ENCODE measurements at regions not wholly inside any gene's neighbourhood (a gene's known extent, or its start where the extent isn't known, plus 50 kb on each side); places are given as distances from the start of the nearest gene placed in this dataset.

GRCh38 chr2:152243761-152244640 is 68.4 kb upstream of the STAM2 start:
- Histone ChIP-seq H3K9ac (ENCODE audit: insufficient read depth in 1 of 2, low read depth in 2 of 2, low read length in 2 of 2) (no peak overlapping the region), H3K9me3 (replicated peaks; ENCODE audit: control insufficient read depth, insufficient read depth, low read depth, low read length) (no peaks in the 10 kb centered on the region), H3K36me3 (ENCODE audit: control insufficient read depth, insufficient read depth, low read length) (no peaks in the 10 kb centered on the region), H3K27me3 (ENCODE audit: control insufficient read depth in 2 of 2, insufficient read depth in 2 of 2, low read length in 2 of 2) (no peaks in the 10 kb centered on the region), H3K27ac (ENCODE audit: extremely low read depth, low read depth, low read length) (no peak overlapping the region), H3K4me2 (ENCODE audit: insufficient read depth, low read length) (no peak overlapping the region), H3K79me2 (ENCODE audit: control insufficient read depth, insufficient read depth, low read length) (no peaks in the 10 kb centered on the region), H4K20me1 (replicated peaks; ENCODE audit: control insufficient read depth, insufficient read depth, low read length) (no peaks in the 10 kb centered on the region), H3K9me1 (ENCODE audit: control insufficient read depth, insufficient read depth, low read length) (no peaks in the 10 kb centered on the region), H3K4me3 (no peak overlapping the region), H3K4me1 (replicated peaks in 1 of 2; ENCODE audit: control insufficient read depth in 2 of 2, insufficient read depth in 2 of 2, low read length in 2 of 2) (no peaks in the 10 kb centered on the region), H2AFZ (ENCODE audit: low read depth, low read length) (no peak overlapping the region)
- intact Hi-C loops (cut with micrococcal nuclease), result no loop called here
- no TSS peak for BruUV-seq (replicated peaks)
- in situ Hi-C loops (cut with MboI), result no loop called here
- ATAC-seq, result no peak
- POLR2A ChIA-PET, result interaction anchor here (0.7 to 1.4 kb wide), 2 partner anchors 23 to 25 kb away, joined by 3 read pairs; no protein-coding TSS in a partner anchor
- CTCF ChIA-PET (ENCODE audit: low intra/inter-chr PET ratio), result no interaction called here
- 0% methylated on average over 8 of the region's 8 CpGs for WGBS (ENCODE audit: insufficient coverage, low coverage, missing lambda C conversion rate)
- FAIRE-seq, result no peak
- no peak for DNase-seq (ENCODE audit: extremely low read depth in 1 of 4, low spot score in 3 of 4)
- TF ChIP-seq, protein P1, sequence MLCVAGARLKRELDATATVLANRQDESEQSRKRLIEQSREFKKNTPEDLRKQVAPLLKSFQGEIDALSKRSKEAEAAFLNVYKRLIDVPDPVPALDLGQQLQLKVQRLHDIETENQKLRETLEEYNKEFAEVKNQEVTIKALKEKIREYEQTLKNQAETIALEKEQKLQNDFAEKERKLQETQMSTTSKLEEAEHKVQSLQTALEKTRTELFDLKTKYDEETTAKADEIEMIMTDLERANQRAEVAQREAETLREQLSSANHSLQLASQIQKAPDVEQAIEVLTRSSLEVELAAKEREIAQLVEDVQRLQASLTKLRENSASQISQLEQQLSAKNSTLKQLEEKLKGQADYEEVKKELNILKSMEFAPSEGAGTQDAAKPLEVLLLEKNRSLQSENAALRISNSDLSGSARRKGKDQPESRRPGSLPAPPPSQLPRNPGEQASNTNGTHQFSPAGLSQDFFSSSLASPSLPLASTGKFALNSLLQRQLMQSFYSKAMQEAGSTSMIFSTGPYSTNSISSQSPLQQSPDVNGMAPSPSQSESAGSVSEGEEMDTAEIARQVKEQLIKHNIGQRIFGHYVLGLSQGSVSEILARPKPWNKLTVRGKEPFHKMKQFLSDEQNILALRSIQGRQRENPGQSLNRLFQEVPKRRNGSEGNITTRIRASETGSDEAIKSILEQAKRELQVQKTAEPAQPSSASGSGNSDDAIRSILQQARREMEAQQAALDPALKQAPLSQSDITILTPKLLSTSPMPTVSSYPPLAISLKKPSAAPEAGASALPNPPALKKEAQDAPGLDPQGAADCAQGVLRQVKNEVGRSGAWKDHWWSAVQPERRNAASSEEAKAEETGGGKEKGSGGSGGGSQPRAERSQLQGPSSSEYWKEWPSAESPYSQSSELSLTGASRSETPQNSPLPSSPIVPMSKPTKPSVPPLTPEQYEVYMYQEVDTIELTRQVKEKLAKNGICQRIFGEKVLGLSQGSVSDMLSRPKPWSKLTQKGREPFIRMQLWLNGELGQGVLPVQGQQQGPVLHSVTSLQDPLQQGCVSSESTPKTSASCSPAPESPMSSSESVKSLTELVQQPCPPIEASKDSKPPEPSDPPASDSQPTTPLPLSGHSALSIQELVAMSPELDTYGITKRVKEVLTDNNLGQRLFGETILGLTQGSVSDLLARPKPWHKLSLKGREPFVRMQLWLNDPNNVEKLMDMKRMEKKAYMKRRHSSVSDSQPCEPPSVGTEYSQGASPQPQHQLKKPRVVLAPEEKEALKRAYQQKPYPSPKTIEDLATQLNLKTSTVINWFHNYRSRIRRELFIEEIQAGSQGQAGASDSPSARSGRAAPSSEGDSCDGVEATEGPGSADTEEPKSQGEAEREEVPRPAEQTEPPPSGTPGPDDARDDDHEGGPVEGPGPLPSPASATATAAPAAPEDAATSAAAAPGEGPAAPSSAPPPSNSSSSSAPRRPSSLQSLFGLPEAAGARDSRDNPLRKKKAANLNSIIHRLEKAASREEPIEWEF (CRISPR knock-in tag; IDR thresholded peaks at IDR 0.05), result no peak
- no peak for TF ChIP-seq ZNF589 (CRISPR knock-in tag; IDR thresholded peaks at IDR 0.05; ENCODE audit: low read depth)
- TF ChIP-seq SFPQ (IDR thresholded peaks at IDR 0.05; ENCODE audit: low read depth, low read length), result no peak
- no peak for TF ChIP-seq ZNF668 (CRISPR knock-in tag; IDR thresholded peaks at IDR 0.05)
- no peak for TF ChIP-seq NFIC (IDR thresholded peaks at IDR 0.05)
- no peak for TF ChIP-seq GMEB1 (CRISPR knock-in tag; IDR thresholded peaks at IDR 0.05)
- no peak for TF ChIP-seq FOS (IDR thresholded peaks at IDR 0.05; ENCODE audit: extremely low read depth, insufficient read length)
- no peak for TF ChIP-seq ZBTB43 (CRISPR knock-in tag; IDR thresholded peaks at IDR 0.05)
- TF ChIP-seq KLF1 (tag; IDR thresholded peaks at IDR 0.05), result no peak
- TF ChIP-seq SUPT5H (IDR thresholded peaks at IDR 0.05), result no peak
- TF ChIP-seq XRCC5 (IDR thresholded peaks at IDR 0.05; ENCODE audit: low read depth, low read length), result no peak
- no peak for TF ChIP-seq TCF7L2 (IDR thresholded peaks at IDR 0.05; ENCODE audit: low read depth, low read length)
